ENCODE measurements at regions not wholly inside any gene's neighbourhood (a gene's known extent, or its start where the extent isn't known, plus 50 kb on each side); places are given as distances from the start of the nearest gene placed in this dataset.
"Not testable (repeated sequence)": the region's sequence is repeated elsewhere in the genome, so short reads cannot be mapped to it uniquely, and the experiment has no call there.

- DNase-seq, result no peak
These were observed 60.7 kb upstream of the PHF21A start for GRCh38 chr11:46181843-46182424.

- no peak for DNase-seq
These were observed 60.1 kb upstream of the PHF21A start for GRCh38 chr11:46181387-46181786.

GRCh38 chr11:46180736-46181135, 59.5 kb upstream of the PHF21A start:
- DNase-seq, result no peak

DNA sequence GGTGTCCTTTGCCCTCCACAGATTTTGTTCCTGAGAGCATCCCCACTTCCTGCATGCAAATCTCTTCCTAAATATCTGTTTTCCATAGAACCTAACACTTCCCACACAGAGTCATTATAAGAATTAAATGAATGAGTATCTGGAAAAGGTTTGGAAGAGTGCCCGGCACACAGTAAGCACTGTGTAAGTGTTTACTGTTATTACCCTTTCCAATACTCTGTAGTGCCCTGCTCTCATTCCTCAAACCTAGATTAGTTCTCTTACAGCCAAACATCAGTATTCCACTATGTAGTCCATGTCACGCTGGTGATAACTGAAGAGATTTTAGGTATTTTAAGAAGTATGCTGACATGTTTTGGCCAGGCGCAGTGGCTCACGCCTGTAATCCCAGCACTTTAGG, 57.3 kb upstream of the PHF21A start:
- DNase-seq, result no peak

- DNase-seq, result no peak
These were observed 55.2 kb upstream of the PHF21A start for GRCh38 chr11:46176421-46176820.

DNA sequence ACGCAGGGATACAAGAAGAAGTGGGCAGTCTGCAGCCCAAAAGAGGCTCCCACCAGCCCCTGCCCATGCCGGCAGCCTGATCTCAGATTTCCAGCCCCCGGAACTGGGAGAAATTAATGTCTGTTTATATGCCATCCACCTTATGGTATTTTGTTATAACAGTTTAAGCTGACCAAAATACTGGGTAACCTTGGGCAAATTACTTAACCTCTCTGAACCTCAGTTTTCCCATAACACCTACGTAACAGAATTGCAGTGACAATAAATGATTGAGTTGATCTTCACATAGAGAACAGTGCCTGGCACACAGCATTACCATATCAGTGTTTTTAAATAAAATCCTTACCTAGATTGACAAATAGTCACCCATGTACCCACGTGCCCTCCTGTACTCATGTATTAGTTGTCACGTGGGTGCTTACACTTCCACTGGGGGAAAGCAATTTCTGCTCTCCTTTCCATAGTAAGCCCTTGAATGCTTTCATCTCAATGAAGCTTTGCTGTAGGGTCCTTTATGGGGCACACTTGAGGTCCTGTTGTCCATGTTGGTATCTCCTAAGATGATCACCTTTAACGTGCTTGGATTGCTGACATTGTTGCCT, 54.2 kb upstream of the PHF21A start:
- no peak for DNase-seq

DNA sequence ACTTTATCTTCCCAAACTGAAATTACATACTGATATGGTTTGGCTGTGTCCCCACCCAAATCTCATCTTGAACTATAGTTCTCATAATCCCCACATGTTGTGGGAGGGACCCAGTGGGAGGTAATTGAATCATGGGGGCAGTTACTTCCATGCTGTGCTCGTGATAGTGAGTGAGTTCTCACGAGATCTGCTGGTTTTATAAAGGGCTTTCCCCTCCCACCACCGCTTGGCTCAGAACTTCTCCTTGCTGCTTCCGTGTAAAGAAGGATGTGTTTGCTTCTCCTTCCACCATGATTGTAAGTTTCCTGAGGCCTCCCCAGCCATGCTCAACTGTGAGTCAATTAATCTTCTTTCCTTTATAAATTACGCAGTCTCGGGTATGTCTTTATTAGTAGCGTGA, 50.4 kb upstream of the PHF21A start:
- not testable (repeated sequence) for DNase-seq
